GM21723 (cell line): ENCODE measurements at regions not wholly inside any gene's neighbourhood (a gene's known extent, or its start where the extent isn't known, plus 50 kb on each side); places are given as distances from the start of the nearest gene placed in this dataset.

Experiments
- ATAC-seq: cut with Tn5 transposase; IDR thresholded peaks from one replicate; pipeline ENCODE4 v1.9.1; 2021; ENCODE audit warnings: mild to moderate bottlenecking, moderate library complexity; ENCODE audit not compliant: unreplicated experiment

DNA sequence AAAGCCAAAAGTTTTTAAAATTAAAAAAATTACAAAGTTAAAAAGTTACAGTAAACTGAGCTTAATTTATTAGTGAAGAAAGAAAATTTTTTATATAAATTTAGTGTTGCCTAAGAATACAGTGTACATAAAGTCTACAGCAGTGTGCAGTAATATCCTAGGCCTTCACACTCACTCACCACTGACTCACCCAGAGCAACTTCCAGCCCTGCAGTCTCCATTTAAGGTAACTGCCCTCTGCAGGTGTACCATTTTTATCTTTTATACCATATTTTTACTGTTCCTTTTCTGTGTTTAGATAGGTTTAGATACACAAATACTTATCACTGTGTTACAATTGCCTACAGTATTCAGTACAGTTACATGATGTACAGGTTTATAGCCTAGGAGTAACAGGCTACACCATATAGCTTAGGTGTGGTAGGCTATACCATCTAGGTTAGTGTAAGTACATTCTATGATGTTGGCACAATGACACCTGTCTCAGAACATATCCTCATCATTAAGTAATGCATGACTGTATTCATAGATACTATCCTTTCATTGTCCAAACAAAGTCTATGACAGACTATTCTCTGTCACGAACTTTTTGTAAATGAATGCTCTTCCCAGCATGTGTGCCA is 78.6 kb upstream of the PBX1 start:
- ATAC-seq, result no peak

DNA sequence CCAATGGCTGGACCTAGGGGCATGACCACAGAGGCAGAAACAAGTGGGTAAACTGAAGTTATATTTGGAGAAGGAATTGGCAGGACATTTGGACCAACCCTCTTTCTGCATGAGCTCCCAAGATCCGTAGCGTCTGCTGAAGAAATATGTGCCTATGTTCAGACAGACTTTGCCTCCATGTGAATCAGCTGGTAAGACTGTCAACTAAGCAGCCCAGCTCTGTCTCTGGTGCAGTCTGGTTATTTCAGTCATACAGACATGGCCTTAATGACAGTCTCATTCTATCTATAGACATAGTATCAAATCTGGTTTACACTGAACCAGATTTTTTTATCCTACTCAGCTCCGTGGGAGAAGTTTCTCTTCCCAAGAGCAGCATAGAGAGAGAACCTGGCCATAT is 63.1 kb upstream of the PBX1 start:
- ATAC-seq, result no peak

DNA sequence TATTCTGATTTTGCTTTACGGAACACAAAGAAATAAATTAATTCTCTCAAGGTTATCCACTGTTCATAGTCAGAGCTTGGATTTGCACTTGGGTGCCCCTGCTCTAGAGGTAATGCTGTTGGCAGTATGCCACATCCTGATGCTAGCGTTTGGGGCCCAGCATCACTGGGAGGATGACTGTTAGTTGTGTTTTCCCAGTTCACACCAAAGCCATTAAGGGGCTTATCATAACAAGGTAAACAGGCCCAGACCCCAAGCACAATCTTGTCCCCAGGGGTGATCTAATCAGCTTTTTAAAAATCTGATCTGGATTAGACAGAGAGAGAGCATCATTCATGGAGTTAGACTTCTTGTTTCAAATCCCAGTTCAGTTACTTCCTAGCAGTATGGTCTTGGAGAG is 60.2 kb upstream of the PBX1 start:
- ATAC-seq, result no peak

DNA sequence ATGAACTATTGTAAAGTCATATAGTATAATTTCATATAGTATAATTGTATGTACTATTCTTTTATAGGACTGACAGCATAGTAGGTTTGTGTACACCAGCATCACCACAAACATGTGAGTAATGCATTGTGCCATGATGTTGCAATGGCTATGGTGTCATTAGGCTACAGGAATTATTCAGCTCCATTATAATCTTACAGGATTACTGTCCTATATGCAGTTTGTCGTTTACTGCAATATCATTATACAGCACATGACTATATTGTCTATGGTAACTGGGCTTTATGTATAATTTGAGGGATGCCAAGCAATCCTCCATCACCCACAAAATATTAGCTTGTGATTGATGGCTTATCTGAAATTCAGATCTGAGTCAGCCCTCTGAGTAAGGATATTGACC is 54.2 kb upstream of the PBX1 start:
- no peak for ATAC-seq
